Choroid plexus epithelial cell (primary cell): ENCODE measurements at regions not wholly inside any gene's neighbourhood (a gene's known extent, or its start where the extent isn't known, plus 50 kb on each side); places are given as distances from the start of the nearest gene placed in this dataset.

ENCODE experiments used
- DNase-seq: peaks from one replicate; pipeline ENCODE4 v3.0.0-alpha.2; 2010; ENCODE audit warnings: low read depth
- H3K4me3 ChIP-seq: 2 replicates; pipeline ENCODE4 v1.5.1; 2011; ENCODE audit warnings: low read depth, mild to moderate bottlenecking, control low read depth, low read length, moderate library complexity
- CTCF ChIP-seq: conservative IDR thresholded peaks from 2 replicates; pipeline ENCODE4 v1.5.1; 2011; ENCODE audit warnings: low read depth, mild to moderate bottlenecking, control low read depth, inconsistent platforms, low read length, moderate library complexity

GRCh38 chr11:26187639-26188038 lies 144.3 kb upstream of the ANO3 start:
- peak; percentile 93 for DNase-seq
- no peak for TF ChIP-seq CTCF
- no peak overlapping the region for H3K4me3 ChIP-seq

- H3K4me3 ChIP-seq, result no peak overlapping the region
- no peak for TF ChIP-seq CTCF
- peak; percentile 56 for DNase-seq
Observed at GRCh38 chr11:26188554-26188953, 143.4 kb upstream of the ANO3 start.

GRCh38 chr11:26191193-26191592 lies 140.7 kb upstream of the ANO3 start:
- TF ChIP-seq CTCF, result no peak
- DNase-seq, result no peak
- H3K4me3 ChIP-seq, result no peak overlapping the region

- TF ChIP-seq CTCF, result no peak
- no peak overlapping the region for H3K4me3 ChIP-seq
- no peak for DNase-seq
Observed at GRCh38 chr11:26193694-26194365, 138.1 kb upstream of the ANO3 start.

GRCh38 chr11:26194881-26195280 lies 137.0 kb upstream of the ANO3 start:
- H3K4me3 ChIP-seq, result no peak overlapping the region

GRCh38 chr11:26198532-26199096 lies 133.3 kb upstream of the ANO3 start:
- H3K4me3 ChIP-seq, result no peak overlapping the region
- no peak for TF ChIP-seq CTCF
- no peak for DNase-seq

More at GRCh38 chr11:26194881-26195280, 137.0 kb upstream of the ANO3 start:
- peak; percentile 86 for DNase-seq
- no peak for TF ChIP-seq CTCF

GRCh38 chr11:26199331-26200095 lies 132.4 kb upstream of the ANO3 start:
- no peak for TF ChIP-seq CTCF
- peak; percentile 76 for DNase-seq
- H3K4me3 ChIP-seq, result no peak overlapping the region
